Endodermal cell (in vitro differentiated cells): ENCODE measurements at regions not wholly inside any gene's neighbourhood (a gene's known extent, or its start where the extent isn't known, plus 50 kb on each side); places are given as distances from the start of the nearest gene placed in this dataset.
A peak's percentile ranks its signal among the peaks of the same experiment; 100 is the strongest.

Experiments
- DNase-seq: peaks from one replicate; pipeline ENCODE4 v3.0.0-alpha.2; 2017
- H3K27ac ChIP-seq: 2 replicates; pipeline ENCODE4 v1.5.1; 2013; ENCODE audit warnings: mild to moderate bottlenecking, low read depth, low read length, moderate library complexity
- H3K27me3 ChIP-seq: 2 replicates; pipeline ENCODE4 v1.6.1; 2013; ENCODE audit warnings: mild to moderate bottlenecking, low read length, moderate library complexity; ENCODE audit not compliant: insufficient read depth, control insufficient read depth, poor library complexity, severe bottlenecking
- H3K36me3 ChIP-seq: 2 replicates; pipeline ENCODE4 v1.7.0; 2013; ENCODE audit warnings: mild to moderate bottlenecking, low read length, moderate library complexity; ENCODE audit not compliant: control insufficient read depth, insufficient read depth
- H3K4me1 ChIP-seq: one replicate; pipeline ENCODE4 v1.7.0; 2013; ENCODE audit warnings: low read length; ENCODE audit not compliant: control insufficient read depth, insufficient read depth
- H3K4me3 ChIP-seq: 2 replicates; pipeline ENCODE4 v1.5.1; 2013; ENCODE audit warnings: mild to moderate bottlenecking, low read length, moderate library complexity
- H3K9ac ChIP-seq: 2 replicates; pipeline ENCODE4 v1.6.1; 2013; ENCODE audit warnings: mild to moderate bottlenecking, low read length, moderate library complexity; ENCODE audit not compliant: poor library complexity, severe bottlenecking; ENCODE audit errors: extremely low read depth
- H3K9me3 ChIP-seq: 2 replicates; pipeline ENCODE4 v1.6.1; 2013; ENCODE audit warnings: mild to moderate bottlenecking, low read length, moderate library complexity; ENCODE audit not compliant: control insufficient read depth
- H3K27ac Mint-ChIP-seq: 2 replicates; pipeline ENCODE4 v1.8.0; 2020; ENCODE audit warnings: mixed read lengths
- H3K27me3 Mint-ChIP-seq: 2 replicates; pipeline ENCODE4 v1.8.0; 2021; ENCODE audit warnings: mild to moderate bottlenecking, mixed read lengths; ENCODE audit not compliant: insufficient read depth
- H3K36me3 Mint-ChIP-seq: 2 replicates; pipeline ENCODE4 v1.8.0; 2020; ENCODE audit warnings: low read depth, mixed read lengths
- H3K4me1 Mint-ChIP-seq: 2 replicates; pipeline ENCODE4 v1.8.0; 2020; ENCODE audit warnings: mixed read lengths
- H3K4me3 Mint-ChIP-seq: 2 replicates; pipeline ENCODE4 v1.8.0; 2020; ENCODE audit warnings: mild to moderate bottlenecking, moderate library complexity, mixed read lengths
- H3K9me3 Mint-ChIP-seq: 2 replicates; pipeline ENCODE4 v1.8.0; 2020; ENCODE audit warnings: mild to moderate bottlenecking, mixed read lengths
- CTCF ChIP-seq: fragments of 200-600 bp; sonication (generic); conservative IDR thresholded peaks from 2 replicates; pipeline ENCODE4 v1.5.0; 2021; ENCODE audit warnings: antibody characterized with exemption, mild to moderate bottlenecking
- WGBS, 2 experiments: methylation state at CpG; one replicate each; pipeline versions ENCODE4 v1.1.5 to v1.1.7; 2013; ENCODE audit warnings: missing lambda C conversion rate in 2 of 2, mixed read lengths in 1 of 2; ENCODE audit not compliant: insufficient coverage in 1 of 2, insufficient read length in 1 of 2; 5-methylcytosine and 5-hydroxymethylcytosine counted together

DNA sequence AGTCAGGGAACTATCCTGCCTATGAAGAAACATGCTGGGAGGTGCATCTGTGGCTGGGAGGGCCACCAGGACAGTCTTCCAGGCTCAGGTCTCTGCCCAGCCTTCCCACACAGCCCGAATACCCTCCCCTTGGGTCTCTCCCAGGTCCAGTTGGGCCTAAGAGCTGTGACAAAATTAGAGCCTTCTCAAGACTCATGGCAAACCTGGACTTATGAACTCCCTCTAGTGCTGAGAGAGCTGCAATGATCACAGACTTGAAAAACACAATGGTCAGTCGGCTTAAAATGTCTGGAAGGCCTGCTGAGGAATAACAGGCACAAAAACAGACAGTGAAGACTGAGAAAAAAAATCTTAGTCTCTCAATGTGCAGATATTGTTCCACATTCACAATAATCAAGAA is 325.1 kb downstream of the BRINP2 start:
- no peak for DNase-seq
- Mint-ChIP-seq H3K36me3 (no peaks in the 10 kb centered on the region), H3K4me3 (no peak overlapping the region), H3K27me3 (no peaks in the 10 kb centered on the region), H3K9me3 (no peaks in the 10 kb centered on the region), H3K27ac (no peak overlapping the region), H3K4me1 (no peaks in the 10 kb centered on the region)
- Histone ChIP-seq H3K9ac (no peak overlapping the region), H3K27me3 (no peaks in the 10 kb centered on the region), H3K4me3 (no peak overlapping the region), H3K9me3 (no peaks in the 10 kb centered on the region), H3K4me1 (no peaks in the 10 kb centered on the region), H3K36me3 (no peaks in the 10 kb centered on the region), H3K27ac (no peak overlapping the region)
- 81 to 100% methylated on average over 1 to 2 of the region's 2 CpGs for WGBS, 2 experiments
- TF ChIP-seq CTCF, result peak; percentile 55

GRCh38 chr1:177490786-177491185 is 320.0 kb downstream of the BRINP2 start:
- no peaks in the 10 kb centered on the region for H3K9me3 ChIP-seq
- no peaks in the 10 kb centered on the region for H3K27me3 Mint-ChIP-seq
- no peak overlapping the region for H3K27ac ChIP-seq
- H3K27ac Mint-ChIP-seq, result no peak overlapping the region
- no peaks in the 10 kb centered on the region for H3K36me3 Mint-ChIP-seq
- no peak for TF ChIP-seq CTCF
- no peak overlapping the region for H3K4me3 ChIP-seq
- DNase-seq, result no peak
- WGBS, 2 experiments, result 81% methylated on average over 2 of the region's 2 CpGs; no CpG with 5 or more reads in 1 of the 2 experiments
- no peaks in the 10 kb centered on the region for H3K4me1 Mint-ChIP-seq
- no peaks in the 10 kb centered on the region for H3K27me3 ChIP-seq
- no peaks in the 10 kb centered on the region for H3K4me1 ChIP-seq
- no peak overlapping the region for H3K4me3 Mint-ChIP-seq
- H3K36me3 ChIP-seq, result no peaks in the 10 kb centered on the region
- no peak overlapping the region for H3K9ac ChIP-seq
- no peaks in the 10 kb centered on the region for H3K9me3 Mint-ChIP-seq

- Histone ChIP-seq H3K4me1 (no peaks in the 10 kb centered on the region), H3K4me3 (no peak overlapping the region), H3K9ac (no peak overlapping the region), H3K9me3 (no peaks in the 10 kb centered on the region), H3K27ac (no peak overlapping the region), H3K27me3 (no peaks in the 10 kb centered on the region), H3K36me3 (no peaks in the 10 kb centered on the region)
- WGBS, 2 experiments, result 91 to 100% methylated on average over 1 to 5 of the region's 6 CpGs
- no peak for DNase-seq
- Mint-ChIP-seq H3K4me3 (no peak overlapping the region), H3K4me1 (no peaks in the 10 kb centered on the region), H3K36me3 (no peaks in the 10 kb centered on the region), H3K27ac (no peak overlapping the region), H3K9me3 (no peaks in the 10 kb centered on the region), H3K27me3 (no peaks in the 10 kb centered on the region)
- peak; percentile 53 for TF ChIP-seq CTCF
Observed at GRCh38 chr1:177490036-177490639, 319.4 kb downstream of the BRINP2 start.
